Endothelial cell (in vitro differentiated cells): ENCODE measurements at regions not wholly inside any gene's neighbourhood (a gene's known extent, or its start where the extent isn't known, plus 50 kb on each side); places are given as distances from the start of the nearest gene placed in this dataset.

Source experiments
- DNase-seq: peaks from one replicate; pipeline ENCODE4 v3.0.0; 2021; ENCODE audit warnings: low spot score
- H3K27ac Mint-ChIP-seq: one replicate; pipeline ENCODE4 v1.8.0; 2021; ENCODE audit warnings: mixed read lengths, inconsistent platforms; ENCODE audit not compliant: unreplicated experiment
- H3K27me3 Mint-ChIP-seq: one replicate; pipeline ENCODE4 v1.8.0; 2021; ENCODE audit warnings: mild to moderate bottlenecking, moderate library complexity, mixed read lengths, inconsistent platforms; ENCODE audit not compliant: unreplicated experiment
- H3K36me3 Mint-ChIP-seq: one replicate; pipeline ENCODE4 v1.8.0; 2021; ENCODE audit warnings: mild to moderate bottlenecking, low read depth, mixed read lengths, inconsistent platforms; ENCODE audit not compliant: unreplicated experiment
- H3K4me1 Mint-ChIP-seq: one replicate; pipeline ENCODE4 v1.8.0; 2021; ENCODE audit warnings: mild to moderate bottlenecking, mixed read lengths, inconsistent platforms; ENCODE audit not compliant: unreplicated experiment
- H3K4me3 Mint-ChIP-seq: one replicate; pipeline ENCODE4 v1.8.0; 2021; ENCODE audit warnings: mild to moderate bottlenecking, mixed read lengths, inconsistent platforms; ENCODE audit not compliant: unreplicated experiment
- H3K9me3 Mint-ChIP-seq: one replicate; pipeline ENCODE4 v1.8.0; 2021; ENCODE audit warnings: mixed read lengths, inconsistent platforms; ENCODE audit not compliant: unreplicated experiment
- CTCF ChIP-seq: fragments of 200-600 bp; sonication (generic); IDR thresholded peaks from one replicate; pipeline ENCODE4 v1.5.0; 2021; ENCODE audit warnings: antibody characterized with exemption; ENCODE audit not compliant: unreplicated experiment

GRCh38 chr1:4957027-4957426 lies 302.6 kb downstream of the AJAP1 start:
- H3K36me3 Mint-ChIP-seq: no peaks in the 10 kb centered on the region
- peaks cover 7% of the 10 kb centered on the region for H3K4me1 Mint-ChIP-seq
- H3K27ac Mint-ChIP-seq: no peak overlapping the region
- no peak for DNase-seq
- H3K4me3 Mint-ChIP-seq: no peak overlapping the region
- TF ChIP-seq CTCF: no peak
- peaks cover 2% of the 10 kb centered on the region for H3K27me3 Mint-ChIP-seq
- no peaks in the 10 kb centered on the region for H3K9me3 Mint-ChIP-seq

- Mint-ChIP-seq H3K4me1 (no peaks in the 10 kb centered on the region), H3K4me3 (no peak overlapping the region), H3K36me3 (no peaks in the 10 kb centered on the region), H3K27ac (no peak overlapping the region), H3K9me3 (no peaks in the 10 kb centered on the region), H3K27me3 (no peaks in the 10 kb centered on the region)
- no peak for DNase-seq
- TF ChIP-seq CTCF: no peak
These were observed 300.0 kb downstream of the AJAP1 start for GRCh38 chr1:4954392-4954791.

GRCh38 chr1:4951601-4952000 lies 297.2 kb downstream of the AJAP1 start:
- no peak for TF ChIP-seq CTCF
- no peak for DNase-seq
- no peak overlapping the region for H3K27ac Mint-ChIP-seq
- no peak overlapping the region for H3K4me3 Mint-ChIP-seq
- H3K4me1 Mint-ChIP-seq: no peaks in the 10 kb centered on the region
- no peaks in the 10 kb centered on the region for H3K27me3 Mint-ChIP-seq
- no peaks in the 10 kb centered on the region for H3K9me3 Mint-ChIP-seq
- no peaks in the 10 kb centered on the region for H3K36me3 Mint-ChIP-seq

GRCh38 chr1:4946343-4946742 lies 291.9 kb downstream of the AJAP1 start:
- no peaks in the 10 kb centered on the region for H3K9me3 Mint-ChIP-seq
- H3K36me3 Mint-ChIP-seq: no peaks in the 10 kb centered on the region
- no peaks in the 10 kb centered on the region for H3K4me1 Mint-ChIP-seq
- no peak overlapping the region for H3K4me3 Mint-ChIP-seq
- DNase-seq: no peak
- no peak overlapping the region for H3K27ac Mint-ChIP-seq
- no peaks in the 10 kb centered on the region for H3K27me3 Mint-ChIP-seq
- no peak for TF ChIP-seq CTCF

GRCh38 chr1:4944911-4945310 lies 290.5 kb downstream of the AJAP1 start:
- H3K27ac Mint-ChIP-seq: no peak overlapping the region
- DNase-seq: no peak
- no peaks in the 10 kb centered on the region for H3K9me3 Mint-ChIP-seq
- no peaks in the 10 kb centered on the region for H3K36me3 Mint-ChIP-seq
- H3K4me3 Mint-ChIP-seq: no peak overlapping the region
- TF ChIP-seq CTCF: no peak
- no peaks in the 10 kb centered on the region for H3K4me1 Mint-ChIP-seq
- no peaks in the 10 kb centered on the region for H3K27me3 Mint-ChIP-seq
